ENCODE measurements at regions not wholly inside any gene's neighbourhood (a gene's known extent, or its start where the extent isn't known, plus 50 kb on each side); places are given as distances from the start of the nearest gene placed in this dataset.

DNA sequence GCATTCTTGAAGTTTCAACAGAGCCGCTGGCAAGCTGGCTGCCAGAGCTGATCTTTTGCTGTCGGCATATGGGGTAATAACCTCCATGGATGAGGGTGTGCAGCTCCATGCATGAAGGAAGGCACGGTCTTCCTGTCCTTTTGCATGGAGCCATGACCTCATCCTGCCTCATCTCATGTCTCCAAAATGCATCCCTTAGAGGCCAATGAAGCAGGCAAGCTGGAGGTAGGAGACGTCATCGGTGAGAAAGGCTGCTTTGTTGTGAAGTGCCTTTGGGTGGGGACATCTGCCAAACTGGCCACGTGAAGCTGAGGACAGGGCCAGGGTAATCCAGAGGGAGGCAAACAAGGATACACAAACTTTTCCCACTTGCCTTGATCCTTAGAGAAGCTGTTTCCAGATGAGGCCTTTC lies 161.5 kb upstream of the TBX20 start:
- TF ChIP-seq CTCF (IDR thresholded peaks at IDR 0.05): no peak
- no peak for TF ChIP-seq POLR2A (IDR thresholded peaks at IDR 0.05)
- no peak for TF ChIP-seq EP300 (IDR thresholded peaks at IDR 0.05)
